D721Med (cell line): ENCODE measurements at regions not wholly inside any gene's neighbourhood (a gene's known extent, or its start where the extent isn't known, plus 50 kb on each side); places are given as distances from the start of the nearest gene placed in this dataset.

Experiments
- DNase-seq: peaks from one replicate; pipeline ENCODE4 v3.0.0; 2011; ENCODE audit warnings: low spot score; ENCODE audit not compliant: insufficient read length
- FAIRE-seq: peaks from 2 replicates; lab custom pipeline; 2011; peaks lifted over from hg19 to GRCh38; lab: Jason Lieb, UNC
- TF ChIP-seq, protein P1 (sequence below): IDR thresholded peaks from 2 replicates; pipeline ENCODE4 v1.5.1; 2012; ENCODE audit warnings: mild to moderate bottlenecking, control low read depth; ENCODE audit not compliant: insufficient read depth; ENCODE audit errors: missing control alignments

DNA sequence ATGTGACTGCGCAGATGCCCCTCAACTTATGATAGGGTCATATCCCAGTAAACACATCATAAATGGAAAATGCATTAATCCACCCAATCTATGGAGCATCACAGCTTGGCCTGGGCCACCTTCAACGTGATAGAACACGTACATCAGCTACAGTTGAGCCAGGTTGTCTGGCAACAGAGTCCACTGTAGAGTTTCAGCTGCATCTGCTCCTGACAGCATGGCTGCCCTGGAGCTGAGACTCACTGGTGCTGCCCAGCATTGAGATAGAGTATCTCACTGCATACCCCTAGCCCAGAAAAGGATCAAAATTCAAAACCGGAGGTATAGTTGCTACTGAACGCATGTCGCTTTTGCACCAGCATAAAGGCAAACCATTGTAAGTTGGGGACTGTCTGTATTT is 437.7 kb upstream of the MKI67 start:
- TF ChIP-seq, protein P1, sequence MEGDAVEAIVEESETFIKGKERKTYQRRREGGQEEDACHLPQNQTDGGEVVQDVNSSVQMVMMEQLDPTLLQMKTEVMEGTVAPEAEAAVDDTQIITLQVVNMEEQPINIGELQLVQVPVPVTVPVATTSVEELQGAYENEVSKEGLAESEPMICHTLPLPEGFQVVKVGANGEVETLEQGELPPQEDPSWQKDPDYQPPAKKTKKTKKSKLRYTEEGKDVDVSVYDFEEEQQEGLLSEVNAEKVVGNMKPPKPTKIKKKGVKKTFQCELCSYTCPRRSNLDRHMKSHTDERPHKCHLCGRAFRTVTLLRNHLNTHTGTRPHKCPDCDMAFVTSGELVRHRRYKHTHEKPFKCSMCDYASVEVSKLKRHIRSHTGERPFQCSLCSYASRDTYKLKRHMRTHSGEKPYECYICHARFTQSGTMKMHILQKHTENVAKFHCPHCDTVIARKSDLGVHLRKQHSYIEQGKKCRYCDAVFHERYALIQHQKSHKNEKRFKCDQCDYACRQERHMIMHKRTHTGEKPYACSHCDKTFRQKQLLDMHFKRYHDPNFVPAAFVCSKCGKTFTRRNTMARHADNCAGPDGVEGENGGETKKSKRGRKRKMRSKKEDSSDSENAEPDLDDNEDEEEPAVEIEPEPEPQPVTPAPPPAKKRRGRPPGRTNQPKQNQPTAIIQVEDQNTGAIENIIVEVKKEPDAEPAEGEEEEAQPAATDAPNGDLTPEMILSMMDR = no peak
- FAIRE-seq (no peak), DNase-seq (no peak)

DNA sequence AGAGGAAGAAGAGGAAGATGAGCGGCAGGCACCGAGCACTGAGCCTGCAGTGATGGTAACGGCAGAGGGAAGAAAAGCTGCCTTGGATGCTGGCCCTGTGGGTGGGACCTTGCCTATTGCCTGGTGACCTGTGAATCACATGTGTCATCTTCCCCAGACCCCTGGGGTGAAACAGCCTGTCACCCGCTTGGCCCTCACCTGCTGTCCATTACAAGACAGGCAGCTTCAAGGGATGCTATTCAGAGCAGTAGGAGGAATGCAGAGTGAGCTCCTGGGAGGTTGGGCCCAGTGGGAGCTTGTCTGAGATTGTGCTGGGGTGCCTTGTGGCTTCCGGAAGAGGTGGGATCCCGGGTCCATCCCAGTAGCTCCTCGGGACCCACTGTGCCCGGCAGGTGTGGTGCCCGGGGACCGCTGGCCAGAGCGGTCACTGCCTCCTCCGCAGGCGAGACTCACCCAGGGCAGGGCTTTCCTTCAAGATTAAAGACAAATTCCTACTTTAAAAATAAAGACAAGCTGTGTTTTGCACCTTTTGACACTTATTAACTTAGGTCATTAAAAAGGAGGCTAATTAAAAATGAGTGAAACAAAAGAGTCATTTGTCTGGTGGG is 440.2 kb upstream of the MKI67 start:
- FAIRE-seq (no peak), DNase-seq (no peak)
- TF ChIP-seq, protein P1 = no peak

DNA sequence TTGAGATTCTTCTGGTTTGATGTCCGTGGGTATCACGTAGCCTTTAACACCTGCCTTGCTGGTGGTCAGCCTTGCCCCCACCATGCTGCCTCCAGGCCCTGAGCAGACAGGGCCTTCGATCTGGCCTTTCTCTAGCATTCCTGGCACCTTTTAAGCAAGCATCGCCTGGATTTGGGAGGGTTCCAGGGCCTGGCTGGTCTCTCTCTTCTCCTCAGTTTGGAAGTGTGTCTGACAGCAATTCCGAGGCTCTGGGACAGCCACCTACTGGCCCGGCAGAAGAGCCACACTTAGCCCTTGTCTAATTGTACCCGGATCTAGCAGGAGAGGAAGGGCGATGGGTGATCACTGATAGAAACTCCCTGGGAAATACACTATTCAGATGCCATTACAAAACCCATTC is 441.3 kb upstream of the MKI67 start:
- DNase-seq (no peak), FAIRE-seq (no peak)
- TF ChIP-seq, protein P1 = no peak

DNA sequence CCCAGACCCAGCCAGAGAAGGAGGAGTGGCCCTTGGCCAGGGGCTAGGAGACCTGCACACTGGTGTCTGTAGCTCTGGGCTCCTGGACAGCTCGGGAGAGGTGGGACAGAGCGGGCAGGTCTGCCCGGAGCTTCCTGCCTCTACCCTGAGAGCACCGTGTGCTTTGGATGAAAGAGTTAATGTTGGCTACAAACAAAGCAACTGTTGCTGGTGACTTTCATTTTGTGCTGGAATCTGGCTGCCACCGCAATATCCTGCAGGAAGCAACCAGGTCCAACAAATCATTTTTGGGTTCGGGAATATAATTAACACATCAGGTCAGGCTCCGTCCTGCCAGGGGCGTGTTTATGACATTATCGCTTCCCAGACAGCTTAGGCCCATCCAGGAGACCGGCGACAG is 441.8 kb upstream of the MKI67 start:
- DNase-seq = no peak
- no peak for FAIRE-seq
- TF ChIP-seq, protein P1 = no peak

DNA sequence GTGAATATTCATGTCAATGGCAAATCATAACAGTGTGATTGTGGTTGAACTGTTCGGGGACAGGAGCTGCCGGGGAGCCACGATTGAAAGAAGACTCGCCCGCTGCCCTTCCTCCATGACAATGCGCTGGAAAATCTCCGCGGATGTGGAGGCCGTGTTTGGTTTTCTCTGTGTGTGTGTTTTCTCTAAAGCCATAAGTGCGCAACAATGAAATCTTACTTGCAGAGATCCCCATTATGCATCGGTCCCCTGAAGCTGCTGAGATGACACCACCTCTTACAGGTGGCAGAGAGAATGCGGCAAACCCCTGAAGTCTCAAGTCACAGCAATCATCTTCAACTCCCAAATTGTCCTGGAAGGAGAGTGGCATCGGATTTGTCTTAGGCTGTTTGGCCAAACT is 442.3 kb upstream of the MKI67 start:
- no peak for FAIRE-seq
- TF ChIP-seq, protein P1 = no peak
- DNase-seq = no peak

DNA sequence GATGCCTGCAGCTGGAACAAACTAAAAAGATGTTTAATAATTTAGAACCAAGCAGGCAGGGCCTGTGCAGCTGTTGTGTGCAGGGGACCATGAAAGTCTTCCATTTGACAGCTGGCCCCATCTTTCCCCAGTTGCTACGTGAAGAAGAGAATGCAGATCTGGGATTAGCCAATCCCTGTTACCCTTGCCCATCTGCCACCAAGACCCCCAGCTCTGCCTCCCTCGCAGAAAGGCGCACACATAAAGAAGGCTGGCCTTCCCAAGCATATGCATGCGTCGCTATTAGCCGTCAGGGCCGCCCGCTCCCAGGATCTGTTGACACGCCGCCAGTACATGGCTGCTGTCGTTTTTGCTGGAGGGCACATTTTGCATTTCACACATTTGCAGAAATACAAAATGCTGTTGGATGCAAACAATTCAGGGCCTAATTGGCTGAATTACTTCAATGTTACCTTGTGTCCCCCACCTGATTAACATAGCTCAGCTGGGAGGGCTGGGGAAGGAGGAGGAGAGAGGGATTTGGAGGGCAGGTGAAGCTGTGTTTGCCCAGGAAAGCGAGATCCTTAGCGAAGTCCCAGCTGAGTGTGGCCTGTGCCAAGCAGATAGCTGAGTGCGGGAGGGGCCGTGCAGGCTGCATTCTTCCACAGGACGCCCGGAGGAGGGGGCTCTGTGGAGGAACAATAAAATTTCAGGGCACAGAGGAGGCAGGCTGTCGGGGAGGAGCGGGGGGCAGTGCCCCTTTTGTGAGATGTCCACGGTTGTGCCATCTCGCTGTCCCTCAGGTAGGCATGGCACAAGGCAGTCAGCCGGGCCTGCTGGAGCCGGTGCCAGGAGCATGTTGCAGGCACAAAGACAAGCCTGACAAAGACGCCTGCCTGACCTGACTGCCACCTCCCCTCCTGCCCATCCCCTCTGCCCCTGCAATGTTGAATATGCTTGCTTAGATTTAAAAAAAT is 443.0 kb upstream of the MKI67 start:
- DNase-seq = no peak
- TF ChIP-seq, protein P1 = no peak
- FAIRE-seq = no peak
